Mesothelial cell of epicardium (in vitro differentiated cells): ENCODE measurements at regions not wholly inside any gene's neighbourhood (a gene's known extent, or its start where the extent isn't known, plus 50 kb on each side); places are given as distances from the start of the nearest gene placed in this dataset.

Experiments
- DNase-seq, 2 experiments: peaks; one replicate each; pipeline ENCODE4 v3.0.0; 2021; ENCODE audit warnings: low spot score in 2 of 2; ENCODE audit not compliant: unreplicated experiment in 2 of 2
- H3K27ac Mint-ChIP-seq: 2 replicates; pipeline ENCODE4 v1.8.0; 2021; ENCODE audit warnings: mixed read lengths
- H3K27me3 Mint-ChIP-seq: 2 replicates; pipeline ENCODE4 v1.8.0; 2021; ENCODE audit warnings: low read depth, mixed read lengths
- H3K36me3 Mint-ChIP-seq: 2 replicates; pipeline ENCODE4 v1.8.0; 2021; ENCODE audit warnings: mixed read lengths
- H3K4me1 Mint-ChIP-seq: 2 replicates; pipeline ENCODE4 v1.8.0; 2021; ENCODE audit warnings: mixed read lengths
- H3K4me3 Mint-ChIP-seq: 2 replicates; pipeline ENCODE4 v1.8.0; 2021; ENCODE audit warnings: mild to moderate bottlenecking, moderate library complexity, mixed read lengths
- H3K9me3 Mint-ChIP-seq: 2 replicates; pipeline ENCODE4 v1.8.0; 2021; ENCODE audit warnings: mixed read lengths
- TF ChIP-seq, protein P1 (sequence below): fragments of 200-600 bp; sonication (generic); IDR thresholded peaks from one replicate; pipeline ENCODE4 v1.5.0; 2021; ENCODE audit warnings: antibody characterized with exemption; ENCODE audit not compliant: unreplicated experiment

DNA sequence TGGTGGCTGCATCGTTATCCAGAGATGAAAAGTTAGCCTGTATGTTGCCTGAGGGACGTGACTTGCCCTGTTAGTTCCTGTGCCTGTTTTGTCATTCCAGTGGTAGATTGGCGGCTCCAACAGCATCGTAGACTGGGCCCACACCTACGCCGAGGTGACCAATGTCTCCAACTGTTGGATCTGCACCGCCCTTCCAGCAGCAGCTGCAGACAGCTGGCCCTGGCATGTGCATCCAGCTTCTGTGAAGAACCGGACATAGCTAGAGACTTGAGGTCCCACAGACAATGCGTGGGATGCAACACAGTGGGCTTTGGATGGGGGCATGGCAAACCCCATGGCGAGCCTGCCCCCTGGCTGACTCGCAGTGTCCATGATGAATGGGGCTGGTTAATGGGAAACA is 93.0 kb upstream of the TMPO start:
- Mint-ChIP-seq H3K27me3 (no peaks in the 10 kb centered on the region), H3K27ac (no peak overlapping the region), H3K4me3 (no peak overlapping the region), H3K4me1 (peaks cover 49% of the 10 kb centered on the region), H3K9me3 (no peaks in the 10 kb centered on the region), H3K36me3 (no peaks in the 10 kb centered on the region)
- DNase-seq, result no peak
- TF ChIP-seq, protein P1, sequence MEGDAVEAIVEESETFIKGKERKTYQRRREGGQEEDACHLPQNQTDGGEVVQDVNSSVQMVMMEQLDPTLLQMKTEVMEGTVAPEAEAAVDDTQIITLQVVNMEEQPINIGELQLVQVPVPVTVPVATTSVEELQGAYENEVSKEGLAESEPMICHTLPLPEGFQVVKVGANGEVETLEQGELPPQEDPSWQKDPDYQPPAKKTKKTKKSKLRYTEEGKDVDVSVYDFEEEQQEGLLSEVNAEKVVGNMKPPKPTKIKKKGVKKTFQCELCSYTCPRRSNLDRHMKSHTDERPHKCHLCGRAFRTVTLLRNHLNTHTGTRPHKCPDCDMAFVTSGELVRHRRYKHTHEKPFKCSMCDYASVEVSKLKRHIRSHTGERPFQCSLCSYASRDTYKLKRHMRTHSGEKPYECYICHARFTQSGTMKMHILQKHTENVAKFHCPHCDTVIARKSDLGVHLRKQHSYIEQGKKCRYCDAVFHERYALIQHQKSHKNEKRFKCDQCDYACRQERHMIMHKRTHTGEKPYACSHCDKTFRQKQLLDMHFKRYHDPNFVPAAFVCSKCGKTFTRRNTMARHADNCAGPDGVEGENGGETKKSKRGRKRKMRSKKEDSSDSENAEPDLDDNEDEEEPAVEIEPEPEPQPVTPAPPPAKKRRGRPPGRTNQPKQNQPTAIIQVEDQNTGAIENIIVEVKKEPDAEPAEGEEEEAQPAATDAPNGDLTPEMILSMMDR, result no peak

DNA sequence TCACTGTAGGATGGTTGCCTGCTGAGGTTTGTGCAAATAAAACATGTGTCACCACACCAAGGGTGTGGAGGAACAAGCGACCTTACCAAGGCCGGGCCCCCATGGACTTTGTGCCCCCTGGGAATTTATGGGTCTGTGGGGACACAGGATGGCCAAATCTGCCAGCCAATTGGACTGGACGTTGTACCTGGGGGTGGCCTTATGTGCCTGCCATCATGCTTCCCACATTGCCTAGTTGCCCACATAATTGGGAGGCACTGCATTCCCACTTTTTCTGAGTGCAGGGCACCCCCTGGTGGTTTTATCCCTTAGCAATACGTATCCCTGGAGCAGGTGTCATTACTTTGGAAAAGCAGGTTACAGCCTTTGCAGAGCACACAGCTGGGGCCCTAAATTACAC is 92.6 kb upstream of the TMPO start:
- Mint-ChIP-seq H3K27me3 (no peaks in the 10 kb centered on the region), H3K4me3 (no peak overlapping the region), H3K27ac (no peak overlapping the region), H3K4me1 (peaks cover 45% of the 10 kb centered on the region), H3K9me3 (no peaks in the 10 kb centered on the region), H3K36me3 (no peaks in the 10 kb centered on the region)
- DNase-seq, result no peak
- TF ChIP-seq, protein P1, result no peak

DNA sequence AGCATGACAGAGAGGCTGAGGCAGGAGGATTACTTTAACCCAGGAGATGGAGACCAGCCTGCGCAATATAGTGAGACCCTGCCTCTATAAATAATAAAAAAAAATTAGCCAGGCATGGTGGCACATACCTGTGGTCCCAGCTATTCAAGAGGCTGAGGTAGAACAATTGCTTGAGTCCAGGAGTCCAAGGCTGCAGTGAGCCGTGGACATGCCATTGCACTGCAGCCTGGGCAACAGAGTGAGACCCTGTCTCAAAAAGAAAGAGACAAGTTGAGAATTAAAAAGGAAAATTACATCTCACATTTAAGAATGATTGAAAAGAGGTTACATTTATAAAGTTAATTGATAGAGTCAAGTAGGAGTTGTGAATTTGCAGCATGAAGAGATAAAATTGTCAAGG is 91.4 kb upstream of the TMPO start:
- Mint-ChIP-seq H3K9me3 (no peaks in the 10 kb centered on the region), H3K27ac (peak overlapping the region; percentile 68), H3K4me3 (no peak overlapping the region), H3K27me3 (no peaks in the 10 kb centered on the region), H3K36me3 (no peaks in the 10 kb centered on the region), H3K4me1 (peaks cover 33% of the 10 kb centered on the region)
- TF ChIP-seq, protein P1, result no peak
- no peak for DNase-seq

DNA sequence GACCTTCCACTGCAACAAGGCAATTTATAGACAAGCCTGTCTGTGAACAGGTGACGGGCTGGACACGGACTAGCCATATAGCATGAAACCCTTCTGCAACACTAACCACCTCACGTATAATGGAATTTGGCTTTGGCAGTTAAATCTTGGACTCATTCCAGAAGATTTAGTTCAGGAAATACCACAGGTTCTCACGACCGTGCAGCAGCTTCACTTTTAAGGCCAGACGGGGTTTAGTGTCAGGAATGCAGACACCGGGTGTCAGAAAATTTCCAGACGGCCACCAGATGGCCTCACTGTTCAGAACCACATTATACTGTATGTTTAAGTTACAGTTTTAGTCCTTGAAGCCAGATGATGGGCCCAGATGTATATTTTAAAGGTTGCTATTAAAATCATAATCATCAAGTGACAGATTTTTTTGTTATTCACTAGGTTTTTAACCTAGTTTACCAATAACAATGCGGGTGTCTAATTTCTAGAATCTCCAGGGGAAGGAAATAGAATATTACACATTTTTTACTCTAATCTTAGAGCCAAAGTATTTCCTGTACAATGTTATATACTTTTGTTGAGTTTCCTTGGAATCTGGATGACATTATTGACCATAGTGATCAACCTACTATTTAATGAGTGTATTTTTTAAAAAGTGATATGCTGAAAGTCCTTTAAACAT is 90.5 kb upstream of the TMPO start:
- Mint-ChIP-seq H3K4me1 (peaks cover 24% of the 10 kb centered on the region), H3K36me3 (no peaks in the 10 kb centered on the region), H3K27me3 (no peaks in the 10 kb centered on the region), H3K27ac (peak overlapping the region; percentile 68), H3K4me3 (no peak overlapping the region), H3K9me3 (no peaks in the 10 kb centered on the region)
- DNase-seq, result peak; percentile 48 to 73
- TF ChIP-seq, protein P1, result peak; percentile 76

DNA sequence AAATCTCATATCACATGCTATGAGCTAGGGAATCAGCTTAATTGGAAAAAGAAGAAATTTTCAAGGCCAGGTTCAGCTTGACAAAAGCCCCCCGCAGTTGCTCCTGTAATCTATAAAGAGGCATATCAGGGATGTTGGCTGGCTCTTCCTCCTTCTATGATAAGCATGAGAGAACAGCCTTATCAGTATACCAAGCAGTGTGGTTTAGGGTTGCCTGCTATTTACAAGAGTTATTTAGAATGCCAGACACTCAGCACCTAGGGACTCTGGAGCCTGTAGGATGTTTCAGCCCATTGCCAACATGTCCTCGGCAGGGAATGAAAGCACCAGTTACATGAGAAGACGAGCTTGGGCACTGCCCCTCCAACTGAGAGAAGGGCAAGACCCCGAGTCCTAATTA is 89.5 kb upstream of the TMPO start:
- DNase-seq, result no peak
- Mint-ChIP-seq H3K4me3 (no peak overlapping the region), H3K4me1 (peaks cover 14% of the 10 kb centered on the region), H3K27ac (no peak overlapping the region), H3K36me3 (no peaks in the 10 kb centered on the region), H3K9me3 (peaks cover under 1% of the 10 kb centered on the region), H3K27me3 (no peaks in the 10 kb centered on the region)
- TF ChIP-seq, protein P1, result no peak

DNA sequence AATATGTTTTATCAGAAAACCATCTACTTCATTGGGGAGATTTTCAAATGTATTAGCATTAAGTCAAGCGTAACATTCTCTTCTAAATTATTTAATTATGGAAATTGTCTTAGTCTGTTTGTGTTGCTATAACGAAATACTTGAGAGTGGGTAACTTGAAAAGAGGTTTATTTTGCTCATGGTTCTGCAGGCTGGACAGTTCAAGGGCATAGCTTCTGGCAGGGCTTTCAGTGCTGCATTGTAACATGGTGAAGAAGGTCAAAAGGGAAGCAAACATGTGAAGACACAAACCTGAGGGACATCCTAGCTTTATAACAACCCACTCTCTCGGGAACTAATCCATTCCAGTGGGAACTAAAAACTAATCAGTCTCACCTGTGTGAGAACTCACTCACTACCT is 84.3 kb upstream of the TMPO start:
- Mint-ChIP-seq H3K27ac (no peak overlapping the region), H3K36me3 (peaks cover 7% of the 10 kb centered on the region), H3K9me3 (peaks cover 24% of the 10 kb centered on the region), H3K27me3 (no peaks in the 10 kb centered on the region), H3K4me3 (no peak overlapping the region), H3K4me1 (no peaks in the 10 kb centered on the region)
- TF ChIP-seq, protein P1, result no peak
- no peak for DNase-seq
